ACHN (cell line): ENCODE measurements at regions not wholly inside any gene's neighbourhood (a gene's known extent, or its start where the extent isn't known, plus 50 kb on each side); places are given as distances from the start of the nearest gene placed in this dataset.

Source experiments
- DNase-seq: peaks from one replicate; pipeline ENCODE4 v3.0.0-alpha.2; 2015
- in situ Hi-C: cut with HindIII; loops from 2 replicates; pipeline ENCODE4 v1.10.0; 2017; ENCODE audit warnings: low sequenced_read_pairs, low pct_ligation_motif_present, low pct_unique_long_range_greater_than_20kb

DNA sequence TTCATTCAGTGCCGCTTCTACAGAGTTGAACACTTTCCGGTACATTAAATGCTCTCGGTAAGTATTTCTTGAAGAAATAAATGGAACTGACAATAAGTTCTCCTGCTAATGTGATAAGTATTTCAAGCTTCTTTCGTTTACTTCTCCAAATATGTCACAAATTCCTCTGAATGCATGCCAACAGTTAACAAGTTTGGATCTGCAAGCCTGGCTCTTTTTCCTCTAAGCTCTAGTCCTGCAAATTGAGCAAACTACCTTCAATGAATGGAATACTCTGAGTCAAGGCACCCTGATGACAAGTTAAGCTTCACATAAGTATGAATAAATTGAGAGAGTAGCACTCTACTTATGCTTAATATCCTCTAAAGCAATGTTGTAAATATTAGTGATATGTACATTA lies 403.6 kb downstream of the PDGFC start:
- no peak for DNase-seq
- in situ Hi-C loops: no loop called here

DNA sequence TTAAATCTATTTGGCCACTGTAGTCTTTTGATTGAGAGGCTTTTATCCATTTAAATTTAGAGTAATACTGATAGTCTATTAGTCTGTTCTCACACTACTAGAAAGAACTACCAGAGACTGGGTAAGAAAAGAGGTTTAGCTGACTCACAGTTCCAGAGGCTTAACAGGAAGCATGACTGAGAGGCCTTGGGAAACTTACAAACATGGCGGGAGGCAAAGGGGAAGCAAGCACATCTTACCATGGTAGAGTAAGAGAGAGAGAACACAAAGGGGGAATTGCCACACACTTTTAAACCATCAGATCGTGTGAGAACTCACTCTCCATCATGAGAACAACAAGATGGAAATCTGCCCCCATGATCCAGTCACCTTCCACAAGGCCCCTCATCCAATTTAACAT lies 410.9 kb downstream of the PDGFC start:
- in situ Hi-C loops: no loop called here
- DNase-seq: no peak

DNA sequence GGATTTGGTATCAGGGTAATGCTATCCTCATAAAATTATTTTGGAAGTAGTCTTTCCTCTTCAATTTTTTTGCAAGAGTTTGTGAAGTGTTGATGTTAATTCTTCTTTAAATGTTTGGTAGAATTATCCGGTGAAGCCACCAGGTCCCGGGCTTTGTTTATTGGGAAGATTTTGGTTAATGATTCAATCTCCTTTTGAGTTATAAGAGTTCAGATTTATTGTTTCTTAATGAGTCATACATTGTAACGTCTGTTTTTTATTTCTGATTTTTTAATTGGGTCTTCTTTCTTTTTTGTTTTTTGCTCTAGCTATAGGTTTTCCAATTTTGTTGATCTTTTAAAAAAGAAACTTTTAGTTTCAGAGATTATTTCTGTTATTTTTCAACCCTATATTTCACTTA lies 412.3 kb downstream of the PDGFC start:
- in situ Hi-C loops: no loop called here
- no peak for DNase-seq

DNA sequence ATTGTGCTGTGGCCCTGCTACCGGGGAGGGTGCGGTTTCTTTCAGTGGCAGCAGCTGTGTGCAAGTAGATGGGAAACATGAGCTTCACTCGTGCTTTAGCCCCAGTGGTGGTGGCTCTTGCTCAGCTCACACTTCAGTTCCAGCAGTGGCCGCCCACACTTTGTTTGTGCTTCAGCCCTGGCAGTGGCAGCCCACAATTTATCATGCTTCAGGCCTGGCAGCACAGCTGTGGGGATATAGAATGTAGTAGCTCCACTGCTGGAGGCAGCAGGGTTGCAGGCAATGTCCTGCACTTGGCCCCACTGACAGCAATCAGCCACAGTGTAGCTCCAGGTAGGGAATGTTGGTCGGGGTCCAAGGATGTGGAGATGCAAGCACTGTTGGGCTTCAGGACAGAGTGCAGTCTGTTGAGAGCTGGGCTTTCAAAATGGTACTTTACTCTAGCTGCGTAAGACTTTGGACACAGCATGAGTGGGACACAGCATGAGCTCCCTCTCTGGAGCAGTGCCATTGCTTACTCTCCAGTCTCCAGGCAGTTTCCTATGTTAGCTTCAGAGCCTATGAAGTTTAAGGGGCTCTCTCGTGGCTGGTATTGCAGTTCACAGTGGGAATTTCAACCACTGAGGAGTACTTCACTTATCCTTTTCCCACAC lies 413.1 kb downstream of the PDGFC start:
- in situ Hi-C loops: no loop called here
- DNase-seq: no peak

GRCh38 chr4:156557920-156558319 lies 413.7 kb downstream of the PDGFC start:
- in situ Hi-C loops: no loop called here
- no peak for DNase-seq

- DNase-seq: no peak
- in situ Hi-C loops: no loop called here
Observed at GRCh38 chr4:156556336-156556735, 415.3 kb downstream of the PDGFC start.

- in situ Hi-C loops: no loop called here
- no peak for DNase-seq
Observed at GRCh38 chr4:156553659-156554058, 417.9 kb downstream of the PDGFC start.

GRCh38 chr4:156547891-156548290 lies 423.7 kb downstream of the PDGFC start:
- in situ Hi-C loops: no loop called here
- no peak for DNase-seq

DNA sequence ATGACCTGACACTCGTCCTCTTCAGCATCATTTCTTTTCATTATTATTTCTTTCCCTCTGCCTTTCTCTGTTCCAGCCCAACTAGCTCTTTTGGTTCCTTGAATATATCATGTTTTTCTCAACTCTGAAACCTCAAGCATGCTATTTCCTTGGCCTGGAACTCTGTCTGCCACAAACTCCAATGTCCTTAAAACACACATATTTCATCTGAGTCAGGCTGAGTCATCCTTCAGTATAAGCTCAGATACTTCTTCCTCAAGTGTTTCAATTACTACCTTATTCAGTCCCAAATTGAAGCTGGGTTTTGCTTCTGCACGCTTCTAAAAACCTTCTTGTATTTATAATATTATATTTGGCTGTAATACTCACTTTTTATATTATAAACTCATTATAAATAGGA lies 424.2 kb downstream of the PDGFC start:
- in situ Hi-C loops: no loop called here
- DNase-seq: peak; percentile 60

- in situ Hi-C loops: no loop called here
- no peak for DNase-seq
Observed at GRCh38 chr4:156545003-156545785, 426.4 kb downstream of the PDGFC start.

DNA sequence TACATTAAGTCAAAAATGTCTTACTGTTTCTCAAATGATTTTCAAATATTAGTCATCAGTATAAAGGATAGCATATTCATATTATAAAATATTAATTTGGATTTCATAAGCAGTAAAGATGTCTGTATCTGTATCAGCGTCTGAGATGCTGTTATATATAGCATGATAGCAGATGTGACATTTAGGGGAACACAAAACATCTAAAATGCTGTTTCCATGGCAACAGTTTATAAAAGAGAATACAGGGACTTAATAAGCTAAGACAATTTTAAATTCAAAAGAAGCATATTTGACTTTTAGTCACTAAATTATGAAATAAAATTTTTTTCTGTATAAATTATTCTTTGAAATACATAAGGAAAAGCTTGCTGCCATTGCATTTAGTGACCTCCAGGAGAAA lies 432.2 kb downstream of the PDGFC start:
- no peak for DNase-seq
- in situ Hi-C loops: no loop called here

GRCh38 chr4:156538651-156539257 lies 432.8 kb downstream of the PDGFC start:
- no peak for DNase-seq
- in situ Hi-C loops: no loop called here

DNA sequence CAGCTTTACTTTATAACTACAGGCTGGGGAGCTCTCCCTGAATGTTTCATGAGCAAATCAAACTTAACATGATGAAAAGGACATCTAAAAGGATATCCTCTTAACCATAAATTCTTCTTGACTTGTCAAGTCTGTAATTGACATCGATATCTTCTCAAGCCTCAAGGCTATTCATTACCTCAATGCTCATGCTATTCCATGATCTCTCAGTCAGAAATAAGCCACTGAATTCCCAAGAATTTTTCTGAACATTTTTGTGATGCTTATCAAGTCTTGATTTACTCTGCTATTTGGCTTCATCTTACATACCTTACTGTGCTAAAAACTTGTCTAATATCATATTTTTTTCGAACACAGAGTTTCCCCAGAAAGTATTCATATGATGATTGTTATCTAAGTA lies 433.4 kb downstream of the PDGFC start:
- DNase-seq: no peak

DNA sequence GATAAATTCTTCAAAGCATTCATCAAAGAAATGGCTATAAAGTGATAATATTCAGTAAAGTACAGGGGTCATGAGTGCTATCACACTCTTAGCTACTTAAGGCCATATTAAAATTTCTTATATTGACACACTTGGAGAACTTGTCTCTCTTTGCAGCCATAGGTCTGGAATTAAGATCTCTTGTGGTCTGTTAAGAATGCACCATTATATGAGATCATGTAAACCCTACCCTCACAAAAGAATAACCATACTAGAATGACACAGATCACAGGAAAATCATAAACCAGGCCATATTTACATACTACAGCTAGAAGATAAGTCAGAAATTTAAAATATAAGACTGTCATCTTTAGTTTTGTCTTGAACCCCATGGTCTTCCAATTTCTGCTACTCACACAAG lies 434.3 kb downstream of the PDGFC start:
- in situ Hi-C loops: no loop called here

More for the DNA sequence above, 433.4 kb downstream of the PDGFC start:
- in situ Hi-C loops: no loop called here

GRCh38 chr4:156536661-156537060 lies 434.9 kb downstream of the PDGFC start:
- no peak for DNase-seq
- in situ Hi-C loops: no loop called here

More for the DNA sequence above, 434.3 kb downstream of the PDGFC start:
- no peak for DNase-seq

GRCh38 chr4:156534205-156534604 lies 437.4 kb downstream of the PDGFC start:
- no peak for DNase-seq
- in situ Hi-C loops: no loop called here

GRCh38 chr4:156528216-156528615 lies 443.4 kb downstream of the PDGFC start:
- no peak for DNase-seq
- in situ Hi-C loops: no loop called here

DNA sequence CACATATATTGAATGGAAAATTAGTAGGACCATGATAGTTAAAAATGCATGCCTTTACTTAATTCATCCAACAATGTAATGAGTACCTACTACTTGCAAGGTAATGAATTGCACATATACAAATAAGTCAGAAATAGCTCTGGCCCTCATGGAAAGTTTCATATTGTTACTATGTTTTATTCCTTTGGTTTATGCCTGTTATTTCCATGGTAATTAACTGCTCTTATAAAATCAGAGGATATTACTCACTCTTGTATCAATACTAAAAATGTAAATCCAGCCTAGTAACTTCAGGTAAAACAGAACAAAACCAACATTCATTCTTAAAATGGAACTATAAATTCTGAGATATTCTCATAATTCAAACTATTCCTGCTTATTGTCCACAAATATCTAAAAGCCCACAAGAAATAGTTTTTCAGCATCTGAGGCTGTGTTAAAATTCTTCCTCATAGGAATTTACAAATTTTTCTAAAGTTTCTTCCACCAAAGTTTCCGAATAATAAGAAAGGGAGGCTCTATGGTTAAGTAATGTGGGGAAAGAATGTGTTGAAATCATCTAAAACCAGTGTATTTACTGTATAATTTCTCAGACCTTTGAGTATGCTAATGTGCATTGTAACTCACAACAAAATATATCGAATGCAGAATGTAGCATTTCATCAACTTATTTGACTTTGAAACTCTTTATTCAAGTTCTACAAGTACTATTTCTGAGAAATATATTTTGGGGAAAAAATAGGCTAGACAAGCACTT lies 444.2 kb downstream of the PDGFC start:
- in situ Hi-C loops: no loop called here
- no peak for DNase-seq

- in situ Hi-C loops: no loop called here
- no peak for DNase-seq
Observed at GRCh38 chr4:156523991-156524390, 447.6 kb downstream of the PDGFC start.
